Esophagus muscularis mucosa (tissue), 3 donors: ENCODE measurements at regions not wholly inside any gene's neighbourhood (a gene's known extent, or its start where the extent isn't known, plus 50 kb on each side); places are given as distances from the start of the nearest gene placed in this dataset.

Experiments used
- POLR2A ChIP-seq: fragments of 450-650 bp; IDR thresholded peaks from one replicate; pipeline ENCODE4 v1.6.1; 2017; ENCODE audit warnings: antibody characterized with exemption, moderate library complexity, mild to moderate bottlenecking, low read depth
- TF ChIP-seq, protein P1 (sequence below), 3 experiments: fragments of 200-600 bp in 2 of 3; fragments of 450-650 bp in 1 of 3; sonication (generic) in 2 of 3; IDR thresholded peaks; one replicate each; pipeline ENCODE4 v1.5.1; 2017 to 2019; ENCODE audit warnings: antibody characterized with exemption in 3 of 3, mild to moderate bottlenecking in 2 of 3, moderate library complexity in 1 of 3

DNA sequence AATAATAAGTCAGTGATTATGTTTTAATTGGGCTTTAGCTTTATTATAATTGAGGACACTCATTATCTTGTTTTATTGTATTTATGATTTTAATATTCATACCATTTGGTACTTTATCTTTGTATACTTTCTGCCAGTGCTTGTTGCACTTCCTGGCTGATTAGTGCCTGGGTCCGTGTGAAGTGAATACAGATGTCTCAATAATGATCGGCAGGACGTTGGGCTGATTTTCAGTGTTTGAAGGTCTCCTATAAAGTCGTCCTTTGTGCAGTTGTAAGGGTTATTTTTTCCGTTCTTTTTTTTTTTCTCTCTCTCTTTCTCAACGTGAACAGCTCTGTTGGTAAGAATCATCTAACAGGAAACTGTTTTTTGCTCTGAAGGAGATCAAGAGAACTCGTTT, 450.0 kb upstream of the POU3F2 start:
- TF ChIP-seq, protein P1, sequence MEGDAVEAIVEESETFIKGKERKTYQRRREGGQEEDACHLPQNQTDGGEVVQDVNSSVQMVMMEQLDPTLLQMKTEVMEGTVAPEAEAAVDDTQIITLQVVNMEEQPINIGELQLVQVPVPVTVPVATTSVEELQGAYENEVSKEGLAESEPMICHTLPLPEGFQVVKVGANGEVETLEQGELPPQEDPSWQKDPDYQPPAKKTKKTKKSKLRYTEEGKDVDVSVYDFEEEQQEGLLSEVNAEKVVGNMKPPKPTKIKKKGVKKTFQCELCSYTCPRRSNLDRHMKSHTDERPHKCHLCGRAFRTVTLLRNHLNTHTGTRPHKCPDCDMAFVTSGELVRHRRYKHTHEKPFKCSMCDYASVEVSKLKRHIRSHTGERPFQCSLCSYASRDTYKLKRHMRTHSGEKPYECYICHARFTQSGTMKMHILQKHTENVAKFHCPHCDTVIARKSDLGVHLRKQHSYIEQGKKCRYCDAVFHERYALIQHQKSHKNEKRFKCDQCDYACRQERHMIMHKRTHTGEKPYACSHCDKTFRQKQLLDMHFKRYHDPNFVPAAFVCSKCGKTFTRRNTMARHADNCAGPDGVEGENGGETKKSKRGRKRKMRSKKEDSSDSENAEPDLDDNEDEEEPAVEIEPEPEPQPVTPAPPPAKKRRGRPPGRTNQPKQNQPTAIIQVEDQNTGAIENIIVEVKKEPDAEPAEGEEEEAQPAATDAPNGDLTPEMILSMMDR (IDR thresholded peaks at IDR 0.05) = no peak
- no peak for TF ChIP-seq POLR2A
